ENCODE measurements at regions not wholly inside any gene's neighbourhood (a gene's known extent, or its start where the extent isn't known, plus 50 kb on each side); places are given as distances from the start of the nearest gene placed in this dataset.

DNA sequence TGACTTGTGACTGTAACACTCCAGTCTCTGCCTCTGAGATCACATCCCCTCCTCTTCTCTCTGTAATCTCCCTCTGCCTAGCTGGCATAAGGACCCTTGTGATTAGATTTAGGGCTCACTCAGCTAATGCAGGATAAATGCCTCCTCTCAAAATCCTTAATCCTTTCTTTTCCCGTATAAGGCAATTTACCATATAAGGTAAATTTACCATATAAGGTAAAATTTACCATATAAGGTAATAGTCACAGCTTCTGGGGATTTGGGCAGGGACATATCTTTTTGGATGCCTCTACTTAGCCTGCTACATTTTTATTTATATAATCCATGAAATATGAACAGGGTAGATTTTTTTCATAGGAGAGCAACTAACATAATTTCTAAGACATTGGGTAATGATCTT, 318.0 kb upstream of the PUM3 start:
- Histone ChIP-seq H3K4me3 (no peak overlapping the region), H3K27ac (replicated peaks in 1 of 4) (no peak overlapping the region), H3K36me3 (no peaks in the 10 kb centered on the region), H3K4me1 (no peaks in the 10 kb centered on the region), H3K27me3 (peaks cover 0 to under 1% (median 0%) of the 10 kb centered on the region in 4 donors), H3K9me3 (peaks cover 0 to 3% (median 0%) of the 10 kb centered on the region in 4 donors)
- 60% methylated on average over 1 of the region's 1 CpG for WGBS
- no peak for TF ChIP-seq POLR2A (IDR thresholded peaks at IDR 0.05; ENCODE audit: low read depth)
- TF ChIP-seq EP300 (IDR thresholded peaks at IDR 0.05), result no peak
- TF ChIP-seq, protein P1, sequence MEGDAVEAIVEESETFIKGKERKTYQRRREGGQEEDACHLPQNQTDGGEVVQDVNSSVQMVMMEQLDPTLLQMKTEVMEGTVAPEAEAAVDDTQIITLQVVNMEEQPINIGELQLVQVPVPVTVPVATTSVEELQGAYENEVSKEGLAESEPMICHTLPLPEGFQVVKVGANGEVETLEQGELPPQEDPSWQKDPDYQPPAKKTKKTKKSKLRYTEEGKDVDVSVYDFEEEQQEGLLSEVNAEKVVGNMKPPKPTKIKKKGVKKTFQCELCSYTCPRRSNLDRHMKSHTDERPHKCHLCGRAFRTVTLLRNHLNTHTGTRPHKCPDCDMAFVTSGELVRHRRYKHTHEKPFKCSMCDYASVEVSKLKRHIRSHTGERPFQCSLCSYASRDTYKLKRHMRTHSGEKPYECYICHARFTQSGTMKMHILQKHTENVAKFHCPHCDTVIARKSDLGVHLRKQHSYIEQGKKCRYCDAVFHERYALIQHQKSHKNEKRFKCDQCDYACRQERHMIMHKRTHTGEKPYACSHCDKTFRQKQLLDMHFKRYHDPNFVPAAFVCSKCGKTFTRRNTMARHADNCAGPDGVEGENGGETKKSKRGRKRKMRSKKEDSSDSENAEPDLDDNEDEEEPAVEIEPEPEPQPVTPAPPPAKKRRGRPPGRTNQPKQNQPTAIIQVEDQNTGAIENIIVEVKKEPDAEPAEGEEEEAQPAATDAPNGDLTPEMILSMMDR (IDR thresholded peaks at IDR 0.05), result no peak
- no peak for TF ChIP-seq POLR2AphosphoS5 (IDR thresholded peaks at IDR 0.05)
- no peak for DNase-seq (ENCODE audit: extremely low spot score)
- intact Hi-C loops (cut with DNase I), result no loop called here

DNA sequence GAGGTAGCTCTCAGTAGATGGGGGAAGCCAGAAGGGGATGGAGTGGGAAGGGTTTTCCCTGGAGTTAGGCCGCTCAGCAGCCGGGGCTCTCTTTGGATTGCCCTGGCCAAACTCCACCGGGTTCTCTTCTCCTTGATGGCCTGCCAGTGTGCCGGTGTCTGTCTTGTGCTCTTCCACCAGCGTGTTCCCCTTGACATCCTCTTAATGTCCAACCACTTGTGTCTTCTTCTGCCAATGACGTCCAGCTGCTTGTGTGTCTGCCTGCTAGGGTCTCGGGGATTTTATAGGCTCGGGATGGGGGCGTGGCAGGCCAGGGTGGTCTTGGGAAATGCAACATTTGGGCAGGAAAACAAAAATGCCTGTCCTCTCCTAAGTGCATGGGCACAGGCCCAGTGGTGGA, 313.1 kb upstream of the PUM3 start:
- WGBS, result 81% methylated on average over 9 of the region's 9 CpGs
- Histone ChIP-seq H3K27me3 (no peaks in the 10 kb centered on the region), H3K27ac (replicated peaks in 1 of 4) (no peak overlapping the region), H3K36me3 (no peaks in the 10 kb centered on the region), H3K9me3 (peaks cover 0 to 3% (median 0%) of the 10 kb centered on the region in 4 donors), H3K4me3 (no peak overlapping the region), H3K4me1 (no peaks in the 10 kb centered on the region)
- DNase-seq (ENCODE audit: extremely low spot score), result no peak
- TF ChIP-seq EP300 (IDR thresholded peaks at IDR 0.05) (no peak), POLR2A (IDR thresholded peaks at IDR 0.05; ENCODE audit: low read depth) (no peak), POLR2AphosphoS5 (IDR thresholded peaks at IDR 0.05) (no peak)
- TF ChIP-seq, protein P1 (IDR thresholded peaks at IDR 0.05), result no peak
- intact Hi-C loops (cut with DNase I), result no loop called here

- WGBS, result 71% methylated on average over 7 of the region's 7 CpGs
- intact Hi-C loops (cut with DNase I), result no loop called here
- Histone ChIP-seq H3K27me3 (peaks cover 0 to 4% (median 0%) of the 10 kb centered on the region in 4 donors), H3K4me3 (no peak overlapping the region), H3K9me3 (no peaks in the 10 kb centered on the region), H3K4me1 (no peaks in the 10 kb centered on the region), H3K27ac (replicated peaks in 1 of 4) (no peak overlapping the region), H3K36me3 (no peaks in the 10 kb centered on the region)
- TF ChIP-seq POLR2A (IDR thresholded peaks at IDR 0.05; ENCODE audit: low read depth), result no peak
- no peak for DNase-seq (ENCODE audit: extremely low spot score)
These were observed 308.0 kb upstream of the PUM3 start for GRCh38 chr9:3151672-3152576.

DNA sequence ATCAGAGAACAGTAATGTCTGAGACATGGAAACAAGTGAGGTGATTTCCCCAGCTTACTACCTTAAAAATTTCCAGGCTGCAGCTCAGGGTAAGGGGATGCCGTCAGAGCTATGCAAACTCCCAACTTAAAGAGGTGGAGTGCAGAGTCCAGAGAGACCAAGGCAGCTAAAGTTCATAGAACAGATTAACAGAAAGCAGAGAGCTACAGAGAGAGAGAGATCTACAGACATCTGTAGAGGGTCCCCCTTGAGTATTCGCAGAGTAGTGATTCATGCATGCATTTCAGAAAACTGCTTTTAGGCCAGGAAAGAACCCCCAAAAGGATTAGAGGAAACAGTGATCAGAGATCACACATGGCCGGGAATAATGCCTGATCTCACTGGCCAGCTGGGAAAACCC, 306.2 kb upstream of the PUM3 start:
- no peak overlapping the region for H3K27ac ChIP-seq (replicated peaks in 1 of 4)
- 97% methylated on average over 2 of the region's 3 CpGs for WGBS

More for the DNA sequence above, 306.2 kb upstream of the PUM3 start:
- no peak for DNase-seq (ENCODE audit: extremely low spot score)
- no peak for TF ChIP-seq POLR2AphosphoS5 (IDR thresholded peaks at IDR 0.05)
- TF ChIP-seq POLR2A (IDR thresholded peaks at IDR 0.05; ENCODE audit: low read depth), result no peak
- TF ChIP-seq EP300 (IDR thresholded peaks at IDR 0.05), result no peak
- TF ChIP-seq, protein P1 (IDR thresholded peaks at IDR 0.05), result no peak
- Histone ChIP-seq H3K9me3 (no peaks in the 10 kb centered on the region), H3K27me3 (peaks cover 0 to 4% (median 0%) of the 10 kb centered on the region in 4 donors), H3K36me3 (no peaks in the 10 kb centered on the region), H3K4me1 (no peaks in the 10 kb centered on the region), H3K4me3 (no peak overlapping the region)
- intact Hi-C loops (cut with DNase I), result no loop called here
